Cardiac septum (tissue), 1 donor: ENCODE measurements at regions not wholly inside any gene's neighbourhood (a gene's known extent, or its start where the extent isn't known, plus 50 kb on each side); places are given as distances from the start of the nearest gene placed in this dataset.
"Not testable (repeated sequence)": the region's sequence is repeated elsewhere in the genome, so short reads cannot be mapped to it uniquely, and the experiment has no call there.

Experiments used
- DNase-seq: peaks from one replicate; pipeline ENCODE4 v3.0.0-alpha.2; 2020; ENCODE audit warnings: low spot score
- intact Hi-C: fragments of 100-400 bp; cut with DNase I; formaldehyde crosslinking; loops from one replicate; pipeline ENCODE4 v1.14.0; 2022
- donor health status: DM: no; HTN: no; CAD: no.

GRCh38 chr10:124162136-124162535, 68.7 kb upstream of the CHST15 start:
- DNase-seq, result peak; percentile 31
- intact Hi-C loops, result no loop called here

GRCh38 chr10:124161601-124162000, 68.2 kb upstream of the CHST15 start:
- intact Hi-C loops, result no loop called here
- DNase-seq, result no peak

- DNase-seq, result no peak
- intact Hi-C loops, result no loop called here
These were observed 67.7 kb upstream of the CHST15 start for GRCh38 chr10:124160943-124161582.

GRCh38 chr10:124160176-124160575, 66.8 kb upstream of the CHST15 start:
- intact Hi-C loops, result no loop called here
- peak; percentile 51 for DNase-seq

- intact Hi-C loops, result no loop called here
- DNase-seq, result no peak
These were observed 65.8 kb upstream of the CHST15 start for GRCh38 chr10:124159153-124159552.

GRCh38 chr10:124158592-124158991, 65.2 kb upstream of the CHST15 start:
- intact Hi-C loops, result no loop called here
- no peak for DNase-seq

- intact Hi-C loops, result no loop called here
- no peak for DNase-seq
These were observed 63.9 kb upstream of the CHST15 start for GRCh38 chr10:124157271-124157681.

GRCh38 chr10:124156524-124157260, 63.3 kb upstream of the CHST15 start:
- DNase-seq, result no peak
- intact Hi-C loops, result no loop called here

- peak; percentile 61 for DNase-seq
- intact Hi-C loops, result no loop called here
These were observed 62.5 kb upstream of the CHST15 start for GRCh38 chr10:124155781-124156435.

GRCh38 chr10:124153023-124153826, 59.8 kb upstream of the CHST15 start:
- intact Hi-C loops, result no loop called here
- DNase-seq, result peak; percentile 89

GRCh38 chr10:124152139-124153022, 59.0 kb upstream of the CHST15 start:
- intact Hi-C loops, result no loop called here
- DNase-seq, result peak; percentile 75

GRCh38 chr10:124151466-124152095, 58.2 kb upstream of the CHST15 start:
- DNase-seq, result peak; percentile 67
- intact Hi-C loops, result no loop called here

- intact Hi-C loops, result no loop called here
- DNase-seq, result no peak
These were observed 57.5 kb upstream of the CHST15 start for GRCh38 chr10:124150807-124151417.

- intact Hi-C loops, result no loop called here
- DNase-seq, result no peak
These were observed 56.9 kb upstream of the CHST15 start for GRCh38 chr10:124150189-124150806.

GRCh38 chr10:124149189-124150042, 56.0 kb upstream of the CHST15 start:
- DNase-seq, result no peak
- intact Hi-C loops, result no loop called here

GRCh38 chr10:124148509-124149188, 55.3 kb upstream of the CHST15 start:
- DNase-seq, intact Hi-C loops: not testable (repeated sequence)
